ENCODE measurements at regions not wholly inside any gene's neighbourhood (a gene's known extent, or its start where the extent isn't known, plus 50 kb on each side); places are given as distances from the start of the nearest gene placed in this dataset.

DNA sequence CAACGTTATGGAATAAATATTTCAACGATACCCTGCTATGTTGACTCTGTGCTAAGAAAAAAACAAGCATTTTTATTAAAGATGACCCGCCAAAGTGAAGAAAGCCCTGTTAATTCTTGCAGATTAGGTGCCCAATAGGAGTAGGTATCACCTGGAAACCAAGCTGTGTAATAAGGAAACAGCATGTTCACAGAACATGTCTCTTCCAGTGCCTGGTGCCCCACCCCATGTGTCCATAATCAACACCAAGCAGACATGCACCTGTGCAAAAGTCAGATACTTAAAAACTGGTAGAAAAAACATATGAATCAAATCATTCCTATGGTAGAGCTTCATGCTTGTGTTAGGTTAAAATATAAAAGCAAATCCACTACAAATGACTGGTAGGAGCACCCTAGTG is 327.1 kb downstream of the SHANK2 start:
- DNase-seq (ENCODE audit: low spot score in 2 of 2), result no peak
- no peak for FAIRE-seq

DNA sequence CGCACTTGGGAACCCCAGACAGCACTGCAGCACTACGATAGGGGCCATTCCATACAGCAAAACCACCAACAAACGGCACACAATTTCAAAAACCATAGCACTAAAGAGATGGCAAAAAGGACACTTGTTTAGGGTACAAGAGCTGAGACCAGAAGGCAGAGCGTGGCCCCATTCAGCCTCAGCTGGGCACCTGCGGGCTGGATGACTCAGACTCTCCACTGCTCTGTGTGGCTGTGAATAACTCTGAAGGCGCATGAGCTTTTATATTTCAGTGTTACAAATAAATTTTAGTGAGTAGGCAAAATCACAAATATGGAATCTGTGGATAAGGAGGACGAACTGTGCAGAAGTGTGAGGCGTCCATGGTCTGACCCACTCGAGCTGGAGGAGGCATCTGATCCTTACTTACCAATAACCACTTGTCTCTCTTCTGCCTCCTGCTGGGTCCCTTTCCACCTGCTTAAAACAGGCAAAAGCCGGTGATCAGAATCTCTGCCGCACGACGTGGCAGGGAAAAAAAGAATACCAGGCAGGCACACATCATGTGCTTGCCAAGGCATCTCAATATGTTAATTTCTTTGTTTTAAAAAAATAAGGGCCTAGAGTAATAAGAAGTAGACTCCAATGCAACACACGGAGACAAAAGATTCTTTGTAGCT is 325.7 kb downstream of the SHANK2 start:
- FAIRE-seq, result no peak
- DNase-seq (ENCODE audit: low spot score in 2 of 2), result no peak

DNA sequence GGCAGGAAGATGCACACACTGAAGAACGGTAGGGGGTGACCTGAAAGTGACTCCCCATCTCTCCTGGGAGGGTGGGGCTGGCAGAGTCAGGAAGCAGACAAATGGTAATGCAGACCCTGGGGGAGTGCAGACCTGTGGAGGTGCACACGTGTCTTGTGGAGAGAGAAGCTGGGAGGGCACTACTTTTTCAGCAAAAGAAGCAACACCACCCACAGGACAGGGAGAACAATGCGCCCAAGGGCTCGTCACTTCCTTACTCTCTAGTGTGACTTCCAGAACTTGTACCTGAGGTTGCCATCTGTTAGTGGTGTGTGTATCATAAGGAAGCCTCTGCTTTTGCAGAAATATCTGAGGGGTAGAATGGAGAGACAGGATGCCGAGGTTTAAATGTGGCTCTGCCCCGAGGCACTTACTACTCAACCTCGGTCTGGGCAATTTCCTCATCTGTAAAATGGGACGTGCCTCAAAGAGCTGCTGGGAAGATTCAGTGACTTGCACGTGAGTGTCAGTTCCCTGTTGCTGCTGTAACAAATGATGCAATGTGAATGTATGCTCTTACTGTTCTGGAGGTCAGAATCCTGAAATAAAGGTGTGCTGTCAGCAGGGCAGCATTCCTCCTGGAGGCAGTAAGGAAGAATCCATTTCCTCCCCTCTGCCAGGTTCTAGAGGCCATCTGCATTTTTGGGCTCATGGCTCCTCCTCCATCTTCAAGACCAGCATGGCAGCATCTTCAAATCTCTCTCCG is 323.4 kb downstream of the SHANK2 start:
- FAIRE-seq (no peak), DNase-seq (ENCODE audit: low spot score in 2 of 2) (no peak)

- no peak for FAIRE-seq
These were observed 322.2 kb downstream of the SHANK2 start for GRCh38 chr11:70930215-70930614.

DNA sequence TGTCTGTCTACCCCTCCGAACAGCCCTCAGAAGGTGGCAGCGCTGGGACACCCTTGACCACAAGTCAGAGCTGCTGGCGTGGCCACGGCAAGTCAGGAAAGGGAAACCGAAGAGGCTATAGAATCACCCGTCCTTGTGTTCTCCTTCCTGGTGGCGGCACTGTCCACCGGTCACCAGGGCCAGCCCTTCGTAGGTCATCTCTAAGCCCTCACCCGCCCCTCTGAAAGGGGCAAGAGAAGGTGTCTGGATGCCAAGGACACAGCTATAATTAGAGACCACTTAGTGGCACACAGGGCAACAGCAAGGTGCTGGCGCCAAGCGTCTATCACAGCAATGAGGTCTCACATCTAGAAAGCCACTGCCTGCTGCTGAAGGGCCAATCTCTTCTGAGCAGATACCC is 320.9 kb downstream of the SHANK2 start:
- FAIRE-seq (no peak), DNase-seq (ENCODE audit: low spot score in 2 of 2) (no peak)

More at GRCh38 chr11:70930215-70930614, 322.2 kb downstream of the SHANK2 start:
- no peak for DNase-seq (ENCODE audit: low spot score in 2 of 2)

GRCh38 chr11:70933981-70934583 is 318.3 kb downstream of the SHANK2 start:
- FAIRE-seq, result no peak
- DNase-seq (ENCODE audit: low spot score in 2 of 2), result no peak

- no peak for FAIRE-seq
- DNase-seq (ENCODE audit: low spot score in 2 of 2), result no peak
These were observed 317.2 kb downstream of the SHANK2 start for GRCh38 chr11:70935006-70935768.

DNA sequence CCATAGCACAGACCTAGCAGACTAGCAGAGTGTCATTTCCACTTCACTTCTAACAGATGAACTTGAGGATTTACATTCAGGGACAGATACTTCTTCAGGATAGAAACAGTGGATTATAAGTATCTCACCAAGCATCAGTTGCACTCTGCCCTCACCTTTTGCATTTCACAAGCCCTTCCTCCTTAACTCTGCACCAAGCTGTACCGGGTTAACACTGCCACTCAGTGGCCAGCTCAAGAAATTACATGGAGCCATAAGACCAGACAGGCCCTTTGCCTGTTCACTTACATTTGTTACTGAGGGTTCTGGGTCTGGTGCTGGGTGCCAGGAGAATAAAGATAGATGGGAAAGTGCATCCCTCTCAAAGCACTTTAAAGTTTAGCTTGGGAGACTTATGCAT is 309.8 kb downstream of the SHANK2 start:
- DNase-seq (ENCODE audit: low spot score in 2 of 2) (no peak), FAIRE-seq (no peak)

GRCh38 chr11:70944141-70944540 is 308.2 kb downstream of the SHANK2 start:
- FAIRE-seq (no peak), DNase-seq (ENCODE audit: low spot score in 2 of 2) (no peak)

DNA sequence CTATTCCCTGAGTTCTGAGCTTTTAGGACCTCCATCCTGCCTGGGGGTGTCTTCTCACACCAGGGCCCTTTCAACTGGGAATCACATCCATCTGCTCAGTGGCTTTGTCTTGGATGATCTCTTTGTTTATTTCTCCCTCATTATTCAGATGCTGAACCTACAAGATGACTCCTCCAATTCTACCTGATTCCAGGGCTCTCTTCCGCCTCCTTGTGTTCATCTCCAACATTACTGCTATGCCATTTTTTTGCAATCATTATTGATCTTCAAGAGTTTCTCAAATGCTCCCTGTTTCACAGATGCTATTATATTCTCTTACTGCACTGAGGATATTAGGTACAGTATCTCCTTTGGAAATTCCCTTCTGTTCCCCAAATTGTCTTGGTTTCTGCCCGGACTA is 307.7 kb downstream of the SHANK2 start:
- FAIRE-seq, result no peak
- no peak for DNase-seq (ENCODE audit: low spot score in 2 of 2)

DNA sequence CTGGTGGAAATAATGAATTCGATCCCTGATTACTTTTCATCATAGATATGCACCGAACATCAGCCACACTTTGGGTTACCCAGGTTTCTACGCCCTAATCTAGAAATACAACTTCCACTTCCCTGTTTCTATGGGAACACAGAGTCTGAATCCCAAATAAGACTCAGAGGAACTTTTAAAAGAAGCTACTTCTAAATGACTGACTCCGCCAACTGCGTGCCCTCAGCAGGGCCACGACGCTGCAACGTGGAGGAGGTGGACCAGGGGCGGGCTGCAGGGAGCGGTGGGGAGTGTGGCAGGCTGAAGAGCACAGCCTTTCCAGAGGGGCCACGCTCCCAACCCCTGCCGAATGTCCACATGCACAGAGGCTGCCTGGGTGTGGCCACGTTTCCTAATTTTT is 304.0 kb downstream of the SHANK2 start:
- no peak for DNase-seq (ENCODE audit: low spot score in 2 of 2)
- FAIRE-seq, result no peak

GRCh38 chr11:70948855-70949531 is 303.4 kb downstream of the SHANK2 start:
- FAIRE-seq (no peak), DNase-seq (ENCODE audit: low spot score in 2 of 2) (peak in 1 of 2 donors; percentile 38)

- DNase-seq (ENCODE audit: low spot score in 2 of 2) (no peak), FAIRE-seq (no peak)
These were observed 301.1 kb downstream of the SHANK2 start for GRCh38 chr11:70951139-70951804.

DNA sequence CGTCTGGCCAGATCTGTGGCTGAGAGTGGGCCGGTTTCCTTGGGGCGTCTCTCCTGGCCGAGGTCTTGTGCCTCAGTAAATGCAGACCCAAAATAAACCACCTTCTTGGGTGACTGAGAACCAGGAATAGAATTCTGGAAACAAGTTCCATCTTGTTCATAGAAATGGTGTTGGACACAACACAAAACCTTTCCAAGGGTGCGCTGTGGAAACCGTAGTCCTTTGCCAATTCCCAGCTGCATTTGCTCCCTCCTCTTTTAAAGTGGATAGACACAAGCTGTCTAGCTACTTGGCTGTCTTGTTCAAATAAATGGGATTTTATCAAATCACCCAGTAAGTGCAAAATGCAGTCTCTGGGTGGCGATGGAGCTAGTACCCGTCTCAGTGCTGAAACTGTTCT is 300.2 kb downstream of the SHANK2 start:
- DNase-seq (ENCODE audit: low spot score in 2 of 2) (no peak), FAIRE-seq (no peak)

DNA sequence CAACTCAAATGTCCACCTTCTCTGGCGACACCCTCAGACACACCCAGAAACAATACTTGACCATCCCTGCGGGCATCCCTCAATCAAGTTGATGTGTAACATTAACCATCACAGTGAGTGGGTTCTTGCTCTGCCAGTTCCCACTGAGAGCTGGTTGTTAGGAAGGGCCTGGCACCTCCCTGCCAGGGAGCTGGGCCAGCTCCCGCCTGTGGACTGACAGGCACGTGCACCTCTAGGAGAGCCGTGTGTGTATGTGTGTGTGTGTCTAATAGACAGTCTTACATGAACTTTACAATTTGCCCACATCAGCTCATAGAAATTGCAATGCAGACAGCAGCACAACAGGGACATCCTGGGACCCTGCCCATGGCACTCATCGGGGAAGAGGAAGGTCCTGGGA is 298.7 kb downstream of the SHANK2 start:
- DNase-seq (ENCODE audit: low spot score in 2 of 2) (no peak), FAIRE-seq (no peak)

DNA sequence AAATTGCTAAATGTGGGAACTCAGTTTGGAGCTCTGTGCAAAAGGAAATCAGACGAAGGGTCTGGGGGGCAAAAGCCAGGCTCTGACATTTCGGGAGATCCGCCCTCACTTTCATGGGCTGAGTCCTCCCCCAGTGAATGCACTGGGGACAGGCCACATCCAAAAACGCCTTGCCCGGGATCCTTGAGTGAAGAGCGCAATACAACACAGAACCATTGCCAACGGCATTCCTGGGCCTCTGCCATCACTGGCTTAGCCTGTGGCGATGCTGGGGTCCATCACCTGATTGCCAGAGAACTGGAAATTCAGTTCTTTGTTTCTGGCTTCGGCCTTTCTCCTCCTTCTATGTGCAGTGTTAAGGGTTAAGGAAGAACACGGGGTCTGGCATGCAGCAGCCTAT is 297.9 kb downstream of the SHANK2 start:
- DNase-seq (ENCODE audit: low spot score in 2 of 2), result no peak
- FAIRE-seq, result no peak
